Skeletal muscle tissue (tissue), 3 donors: ENCODE measurements at regions not wholly inside any gene's neighbourhood (a gene's known extent, or its start where the extent isn't known, plus 50 kb on each side); places are given as distances from the start of the nearest gene placed in this dataset.

Source experiments
- H3K27ac ChIP-seq: one replicate; pipeline ENCODE4 v1.7.0; 2013; ENCODE audit warnings: mild to moderate bottlenecking, low read depth, low read length, inconsistent platforms
- H3K27me3 ChIP-seq, 3 donors: one replicate each; pipeline ENCODE4 v1.7.0; 2013; ENCODE audit warnings: low read length in 3 of 3; ENCODE audit not compliant: control insufficient read depth in 3 of 3, insufficient read depth in 3 of 3
- H3K36me3 ChIP-seq, 3 donors: one replicate each; pipeline ENCODE4 v1.7.0; 2013; ENCODE audit warnings: low read length in 3 of 3; ENCODE audit not compliant: control insufficient read depth in 3 of 3, insufficient read depth in 3 of 3
- H3K4me1 ChIP-seq, 3 donors: one replicate each; pipeline ENCODE4 v1.7.0; 2013; ENCODE audit warnings: low read length in 3 of 3, mild to moderate bottlenecking in 3 of 3; ENCODE audit not compliant: control insufficient read depth in 3 of 3, insufficient read depth in 3 of 3
- H3K4me3 ChIP-seq, 3 donors: one replicate each; pipeline ENCODE4 v1.7.0; 2013; ENCODE audit warnings: low read length in 3 of 3
- H3K9ac ChIP-seq, 3 donors: one replicate each; pipeline ENCODE4 v1.7.0; 2013; ENCODE audit warnings: low read length in 3 of 3, mild to moderate bottlenecking in 3 of 3, moderate library complexity in 2 of 3, low read depth in 1 of 3
- H3K9me3 ChIP-seq, 3 donors: one replicate each; pipeline ENCODE4 v1.7.0; 2013; ENCODE audit warnings: low read length in 3 of 3; ENCODE audit not compliant: control insufficient read depth in 3 of 3
- donor health status: Osteomylitis.

DNA sequence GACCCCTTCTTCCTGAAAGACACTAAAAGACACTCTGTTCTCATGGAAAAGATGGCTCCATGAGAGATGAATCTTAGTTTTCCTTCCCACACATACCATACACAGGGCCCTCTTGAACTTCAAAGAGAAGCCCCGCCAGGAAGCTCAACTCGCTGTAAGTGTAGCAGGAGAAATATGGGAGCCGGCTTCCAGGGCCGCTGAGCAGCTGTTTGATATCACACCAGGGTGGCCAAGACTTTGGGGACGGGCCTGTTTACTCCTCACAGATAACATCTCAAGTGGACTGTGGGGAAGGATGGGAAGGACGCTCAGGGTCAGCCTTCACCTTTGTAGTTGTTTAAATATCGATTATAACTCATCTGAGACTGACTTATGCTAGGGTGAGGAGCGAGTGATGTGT, 235.5 kb upstream of the TBX3 start:
- no peaks in the 10 kb centered on the region for H3K36me3 ChIP-seq
- H3K9ac ChIP-seq = no peak overlapping the region
- no peaks in the 10 kb centered on the region for H3K9me3 ChIP-seq
- H3K4me1 ChIP-seq = peaks cover 0 to 3% (median 0%) of the 10 kb centered on the region in 3 donors
- H3K4me3 ChIP-seq = no peak overlapping the region
- no peak overlapping the region for H3K27ac ChIP-seq
- H3K27me3 ChIP-seq = no peaks in the 10 kb centered on the region

DNA sequence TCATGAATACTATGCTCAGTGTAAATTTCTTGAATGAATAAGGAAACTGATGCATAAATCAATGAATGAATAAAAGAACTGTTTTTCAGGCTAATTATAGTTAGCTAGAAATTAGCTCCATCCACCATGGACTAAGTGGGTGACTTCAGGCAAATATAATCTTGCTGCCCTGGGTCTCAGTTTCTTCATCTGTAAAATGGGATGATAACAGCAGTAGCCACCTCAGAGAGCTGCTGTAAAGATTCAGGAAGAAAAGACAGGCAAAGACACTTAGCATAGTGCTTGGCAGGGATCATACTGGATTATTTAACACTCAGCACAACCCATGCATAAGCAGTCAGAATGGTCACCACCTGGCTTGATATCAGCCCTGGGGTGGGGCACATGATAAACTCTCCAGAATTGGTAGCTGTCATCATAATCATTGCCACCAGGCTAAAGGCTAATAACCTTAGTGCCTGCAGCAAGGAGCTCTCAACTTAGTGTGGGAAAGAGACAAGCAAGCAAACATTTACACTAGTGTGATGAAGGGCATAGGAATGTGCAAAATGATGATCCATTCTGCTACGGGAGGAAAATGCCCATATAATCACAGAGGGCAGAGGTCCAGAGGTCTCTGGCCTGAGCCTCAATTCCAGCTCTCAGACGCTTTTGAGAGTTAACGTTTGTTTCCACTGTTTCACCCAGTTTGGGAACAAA, 234.7 kb upstream of the TBX3 start:
- H3K4me1 ChIP-seq = peaks cover 0 to 3% (median 0%) of the 10 kb centered on the region in 3 donors
- H3K27me3 ChIP-seq = no peaks in the 10 kb centered on the region
- no peak overlapping the region for H3K27ac ChIP-seq
- no peak overlapping the region for H3K9ac ChIP-seq
- no peak overlapping the region for H3K4me3 ChIP-seq
- no peaks in the 10 kb centered on the region for H3K9me3 ChIP-seq
- no peaks in the 10 kb centered on the region for H3K36me3 ChIP-seq

DNA sequence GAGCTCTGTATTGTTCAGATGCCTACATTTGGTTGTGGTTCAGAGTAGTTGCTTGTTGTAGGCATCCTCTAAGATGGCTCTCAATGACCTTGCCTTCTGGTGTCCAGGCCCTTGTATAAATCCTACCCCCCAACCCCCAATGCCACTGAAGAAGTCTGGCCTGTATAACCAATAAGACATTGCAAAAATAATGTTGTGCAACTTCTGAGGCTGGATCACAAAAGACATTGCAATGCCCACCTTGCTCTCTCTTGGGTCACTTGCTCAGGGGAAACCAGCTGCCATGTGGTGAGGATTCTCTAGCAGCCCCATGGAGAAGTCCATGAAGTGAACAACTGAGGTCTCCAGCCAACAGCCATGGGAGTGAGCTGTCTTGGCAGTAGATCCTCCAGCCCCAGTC, 234.0 kb upstream of the TBX3 start:
- Histone ChIP-seq H3K27ac (no peak overlapping the region), H3K9ac (no peak overlapping the region), H3K36me3 (no peaks in the 10 kb centered on the region), H3K27me3 (no peaks in the 10 kb centered on the region), H3K4me3 (no peak overlapping the region), H3K4me1 (peaks cover 0 to 3% (median 0%) of the 10 kb centered on the region in 3 donors), H3K9me3 (no peaks in the 10 kb centered on the region)

DNA sequence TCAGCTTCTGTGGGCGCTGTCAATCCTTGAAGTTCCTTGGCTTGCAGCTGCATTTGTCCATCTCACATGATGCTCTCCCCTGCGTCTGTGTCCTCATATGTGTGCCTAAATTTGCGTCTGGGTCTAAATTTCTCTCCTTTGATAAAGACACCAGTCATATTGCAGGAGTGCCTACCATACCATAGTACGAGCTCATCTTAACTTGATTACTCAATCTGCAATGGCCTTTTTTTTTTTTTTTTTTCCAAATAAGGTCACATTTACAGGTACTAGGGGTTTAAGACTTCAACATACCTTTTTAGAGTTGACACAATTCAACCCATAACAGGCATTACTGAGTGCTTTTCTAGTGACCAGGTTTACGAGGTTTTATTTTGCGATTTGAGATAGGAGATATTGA, 233.3 kb upstream of the TBX3 start:
- Histone ChIP-seq H3K27ac (no peak overlapping the region), H3K9ac (no peak overlapping the region), H3K4me1 (peaks cover 0 to 3% (median 0%) of the 10 kb centered on the region in 3 donors), H3K4me3 (no peak overlapping the region), H3K9me3 (no peaks in the 10 kb centered on the region), H3K36me3 (no peaks in the 10 kb centered on the region), H3K27me3 (no peaks in the 10 kb centered on the region)

GRCh38 chr12:114916541-114916940, 232.6 kb upstream of the TBX3 start:
- peaks cover 0 to 3% (median 0%) of the 10 kb centered on the region in 3 donors for H3K4me1 ChIP-seq
- H3K27ac ChIP-seq = no peak overlapping the region
- no peaks in the 10 kb centered on the region for H3K36me3 ChIP-seq
- no peaks in the 10 kb centered on the region for H3K27me3 ChIP-seq
- no peak overlapping the region for H3K9ac ChIP-seq
- H3K9me3 ChIP-seq = no peaks in the 10 kb centered on the region
- H3K4me3 ChIP-seq = no peak overlapping the region

- Histone ChIP-seq H3K4me3 (no peak overlapping the region), H3K9ac (no peak overlapping the region), H3K36me3 (no peaks in the 10 kb centered on the region), H3K9me3 (no peaks in the 10 kb centered on the region), H3K27me3 (no peaks in the 10 kb centered on the region), H3K27ac (no peak overlapping the region), H3K4me1 (peaks cover 0 to 3% (median 0%) of the 10 kb centered on the region in 3 donors)
Measured at GRCh38 chr12:114916124-114916523, 232.1 kb upstream of the TBX3 start.

GRCh38 chr12:114913871-114914801, 230.2 kb upstream of the TBX3 start:
- H3K27ac ChIP-seq = no peak overlapping the region
- no peaks in the 10 kb centered on the region for H3K4me1 ChIP-seq
- H3K4me3 ChIP-seq = no peak overlapping the region
- H3K9ac ChIP-seq = no peak overlapping the region
- H3K27me3 ChIP-seq = no peaks in the 10 kb centered on the region
- no peaks in the 10 kb centered on the region for H3K36me3 ChIP-seq
- no peaks in the 10 kb centered on the region for H3K9me3 ChIP-seq

DNA sequence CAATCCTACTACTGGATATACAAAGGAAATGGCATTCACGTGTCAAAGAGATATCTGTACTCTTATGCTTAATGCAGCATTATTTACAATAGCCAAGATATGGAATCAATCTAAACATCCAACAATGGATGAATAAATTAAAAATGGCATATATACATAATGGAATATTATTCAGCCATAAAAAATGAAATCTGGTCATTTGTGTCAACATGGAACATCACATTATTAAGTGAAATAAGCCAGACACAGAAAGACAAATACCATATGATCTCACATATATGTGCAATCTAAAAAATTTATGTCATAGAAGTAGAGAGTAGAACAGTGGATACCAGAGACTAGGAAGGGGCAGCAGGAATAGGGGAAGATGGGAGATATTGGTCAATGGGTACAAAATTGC, 228.8 kb upstream of the TBX3 start:
- no peaks in the 10 kb centered on the region for H3K27me3 ChIP-seq
- no peaks in the 10 kb centered on the region for H3K9me3 ChIP-seq
- H3K4me3 ChIP-seq = no peak overlapping the region
- no peaks in the 10 kb centered on the region for H3K4me1 ChIP-seq
- H3K27ac ChIP-seq = no peak overlapping the region
- no peak overlapping the region for H3K9ac ChIP-seq
- no peaks in the 10 kb centered on the region for H3K36me3 ChIP-seq

DNA sequence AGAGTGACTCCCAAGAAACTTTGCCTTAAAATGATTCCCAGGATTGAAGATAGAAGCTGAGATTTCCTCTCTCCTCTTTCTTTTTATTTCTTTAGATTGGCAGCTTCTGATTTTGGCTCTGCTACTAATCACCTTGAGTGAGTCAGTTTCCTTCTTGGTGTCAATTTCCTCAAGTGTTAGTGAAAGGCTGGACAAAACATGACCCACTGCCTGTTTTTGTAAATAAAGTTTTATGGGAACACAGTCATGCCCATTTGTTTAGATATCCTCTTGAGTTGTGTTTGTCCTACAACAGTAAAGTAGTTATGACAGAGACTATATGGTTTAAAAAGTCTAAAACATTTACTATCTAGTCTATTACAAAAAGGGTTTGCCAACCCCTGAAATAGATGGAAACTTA, 227.2 kb upstream of the TBX3 start:
- H3K36me3 ChIP-seq = no peaks in the 10 kb centered on the region
- no peaks in the 10 kb centered on the region for H3K9me3 ChIP-seq
- H3K4me1 ChIP-seq = no peaks in the 10 kb centered on the region
- no peak overlapping the region for H3K27ac ChIP-seq
- H3K9ac ChIP-seq = no peak overlapping the region
- no peak overlapping the region for H3K4me3 ChIP-seq
- no peaks in the 10 kb centered on the region for H3K27me3 ChIP-seq
